HepG2 (cell line): ENCODE measurements at regions not wholly inside any gene's neighbourhood (a gene's known extent, or its start where the extent isn't known, plus 50 kb on each side); places are given as distances from the start of the nearest gene placed in this dataset.

ENCODE experiments used
- ATAC-seq: fragments of 200-7000 bp; cut with Tn5 transposase; 3 replicates; pipeline ENCODE4 v1.9.1; 2020; ENCODE audit warnings: mild to moderate bottlenecking, moderate library complexity
- BruUV-seq: library from RNA; stranded (reverse); fragments of 400-500 nt; replicated peaks from 2 replicates; lab custom pipeline; 2021; lab: Mats Ljungman, UMichigan
- CTCF ChIA-PET: fragments of 300-600 bp; formaldehyde crosslinking; extraction: SDS; loops from one replicate; lab custom pipeline; 2021; ENCODE audit warnings: low total read pairs, inconsistent platforms, low intra/inter-chr PET ratio; lab: Yijun Ruan, JAX
- POLR2A ChIA-PET: fragments of 350-600 bp; sonication (Branson Sonifier 250); formaldehyde crosslinking; loops from one replicate; lab custom pipeline; 2020; ENCODE audit warnings: antibody characterized with exemption, inconsistent platforms; lab: Yijun Ruan, JAX
- DNase-seq: peaks from one replicate; pipeline ENCODE4 v3.0.0-alpha.2; 2015; ENCODE audit warnings: low spot score
- FAIRE-seq: peaks from 3 replicates; lab custom pipeline; 2011; peaks lifted over from hg19 to GRCh38; lab: Jason Lieb, UNC
- H2AFZ ChIP-seq: one replicate; pipeline ENCODE4 v1.6.1; 2011; ENCODE audit warnings: low read length, inconsistent platforms
- H3K27ac ChIP-seq: fragments of 300-600 bp; 3 replicates; pipeline ENCODE4 v1.8.0; 2011; ENCODE audit warnings: mixed run types, mild to moderate bottlenecking, mixed read lengths, low read length, inconsistent platforms; ENCODE audit not compliant: insufficient read depth; ENCODE audit errors: extremely low read length
- H3K27me3 ChIP-seq, 2 experiments: fragments of 200-600 bp in 1 of 2; 2 replicates in 1 of 2; 3 replicates in 1 of 2; pipeline versions ENCODE4 v1.6.0 to v1.8.0; 2011; ENCODE audit warnings: low read length in 2 of 2, mild to moderate bottlenecking in 2 of 2, moderate library complexity in 2 of 2, inconsistent platforms in 1 of 2; ENCODE audit not compliant: insufficient read depth in 2 of 2, control insufficient read depth in 1 of 2
- H3K36me3 ChIP-seq, 2 experiments: fragments of 200-600 bp in 1 of 2; replicated peaks in 1 of 2; 2 replicates in 1 of 2; 3 replicates in 1 of 2; pipeline versions ENCODE4 v1.5.1 to v1.8.0; 2011; ENCODE audit warnings: low read length in 2 of 2, inconsistent platforms in 1 of 2; ENCODE audit not compliant: insufficient read depth in 2 of 2, control insufficient read depth in 1 of 2
- H3K4me1 ChIP-seq: 2 replicates; pipeline ENCODE4 v1.5.1; 2012; ENCODE audit warnings: low read length, inconsistent platforms; ENCODE audit not compliant: insufficient read depth
- H3K4me2 ChIP-seq: 2 replicates; pipeline ENCODE4 v1.6.0; 2011; ENCODE audit warnings: low read depth, low read length, inconsistent platforms
- H3K4me3 ChIP-seq, 3 experiments: fragments of 200-600 bp in 1 of 3; sonication (generic), shearing (Covaris generic) in 1 of 3; replicated peaks in 1 of 3; 2 replicates each; pipeline ENCODE4 v1.5.1; 2011 to 2016; ENCODE audit warnings: low read length in 3 of 3, inconsistent platforms in 2 of 3, low read depth in 2 of 3, mild to moderate bottlenecking in 2 of 3, control low read depth in 1 of 3, mixed read lengths in 1 of 3; ENCODE audit not compliant: insufficient read depth in 1 of 3
- H3K79me2 ChIP-seq: one replicate; pipeline ENCODE4 v1.6.1; 2011; ENCODE audit warnings: low read length, inconsistent platforms; ENCODE audit not compliant: insufficient read depth
- H3K9ac ChIP-seq: 2 replicates; pipeline ENCODE4 v1.6.0; 2011; ENCODE audit warnings: mild to moderate bottlenecking, low read depth, low read length, inconsistent platforms; ENCODE audit not compliant: insufficient read depth
- H3K9me3 ChIP-seq: 2 replicates; pipeline ENCODE4 v1.5.1; 2012; ENCODE audit warnings: mild to moderate bottlenecking, low read length
- H4K20me1 ChIP-seq: 2 replicates; pipeline ENCODE4 v1.6.0; 2011; ENCODE audit warnings: inconsistent platforms, mild to moderate bottlenecking, low read length, moderate library complexity; ENCODE audit not compliant: insufficient read depth
- KDM6A ChIP-seq: IDR thresholded peaks from 2 replicates; pipeline ENCODE4 v1.6.1; 2016; ENCODE audit warnings: low read depth
- MBD4 ChIP-seq: IDR thresholded peaks from 2 replicates; pipeline ENCODE4 v1.6.1; 2012; ENCODE audit warnings: low read length, inconsistent platforms, borderline replicate concordance
- PAWR ChIP-seq: sonication (generic); formaldehyde crosslinking; IDR thresholded peaks from 2 replicates; pipeline ENCODE4 v1.4.0; 2020; ENCODE audit warnings: missing genetic modification reagents, mild to moderate bottlenecking, borderline replicate concordance
- SETDB1 ChIP-seq: sonication (generic); formaldehyde crosslinking; IDR thresholded peaks from 2 replicates; pipeline ENCODE4 v1.5.1; 2020; ENCODE audit warnings: missing genetic modification reagents, mild to moderate bottlenecking, borderline replicate concordance
- SMAD9 ChIP-seq: sonication (generic); formaldehyde crosslinking; IDR thresholded peaks from 2 replicates; pipeline ENCODE4 v1.5.1; 2020; ENCODE audit warnings: mild to moderate bottlenecking, missing genetic modification reagents
- SNAPC5 ChIP-seq: sonication (generic); formaldehyde crosslinking; IDR thresholded peaks from 2 replicates; pipeline ENCODE4 v1.8.1; 2023; ENCODE audit warnings: mild to moderate bottlenecking, missing genetic modification reagents, borderline replicate concordance
- SP5 ChIP-seq: IDR thresholded peaks from 2 replicates; pipeline ENCODE4 v1.6.1; 2016; ENCODE audit warnings: low read depth, borderline replicate concordance
- ZNF142 ChIP-seq: sonication (generic); formaldehyde crosslinking; IDR thresholded peaks from 2 replicates; pipeline ENCODE4 v1.4.0; 2020; ENCODE audit warnings: missing genetic modification reagents
- ZNF367 ChIP-seq: sonication (generic); formaldehyde crosslinking; IDR thresholded peaks from 2 replicates; pipeline ENCODE4 v1.4.0; 2020; ENCODE audit warnings: missing genetic modification reagents, borderline replicate concordance
- ZNF782 ChIP-seq: sonication (generic); formaldehyde crosslinking; IDR thresholded peaks from 2 replicates; pipeline ENCODE4 v1.4.0; 2020; ENCODE audit warnings: missing genetic modification reagents, mild to moderate bottlenecking, borderline replicate concordance
- WGBS: methylation state at CpG from one replicate; pipeline ENCODE4 v1.1.6; 2017; ENCODE audit warnings: low lambda C conversion rate; 5-methylcytosine and 5-hydroxymethylcytosine counted together
- in situ Hi-C: cut with HindIII; loops from 2 replicates; pipeline ENCODE4 v1.10.0; 2017; ENCODE audit warnings: low pct_unique_long_range_greater_than_20kb; ENCODE audit not compliant: extremely low pct_ligation_motif_present
- intact Hi-C: fragments of 100-400 bp; cut with micrococcal nuclease; formaldehyde crosslinking; loops from one replicate; pipeline ENCODE4 v1.10.0; 2022; ENCODE audit not compliant: unreplicated experiment
- TF ChIP-seq, protein P1 (sequence below): sonication (generic); formaldehyde crosslinking; IDR thresholded peaks from 2 replicates; pipeline ENCODE4 v1.8.1; 2022; ENCODE audit warnings: mild to moderate bottlenecking, missing genetic modification reagents
- TF ChIP-seq, protein P2 (sequence below): sonication (generic); formaldehyde crosslinking; IDR thresholded peaks from 2 replicates; pipeline ENCODE4 v1.5.1; 2020; ENCODE audit warnings: missing genetic modification reagents, mild to moderate bottlenecking, borderline replicate concordance

DNA sequence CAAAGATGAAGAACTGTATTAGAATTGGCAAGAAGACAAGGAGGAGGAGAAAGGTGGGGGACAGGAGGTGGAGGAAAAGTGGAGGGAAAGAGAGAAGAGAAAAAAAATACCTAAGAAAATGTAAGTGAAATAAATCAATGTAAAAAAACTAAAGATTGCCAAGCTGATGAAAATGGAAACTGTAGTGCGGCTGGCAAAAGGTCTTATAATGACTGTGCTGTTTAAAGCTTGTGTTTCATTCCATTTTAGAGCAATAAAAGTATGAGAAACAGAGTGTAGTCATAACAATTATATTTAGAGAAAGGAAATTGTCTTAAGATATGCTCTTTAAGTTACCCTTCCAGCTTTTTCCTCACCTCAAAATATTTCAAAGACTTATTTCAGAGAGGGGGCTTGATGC is 670.5 kb upstream of the SEMA6A start:
- ChIA-PET CTCF (no interaction called here), POLR2A (no interaction called here)
- 0% methylated on average over 1 of the region's 1 CpG for WGBS
- Histone ChIP-seq H3K27ac (no peak overlapping the region), H3K4me1 (no peaks in the 10 kb centered on the region), H3K27me3 (no peaks in the 10 kb centered on the region), H3K9ac (no peak overlapping the region), H2AFZ (no peak overlapping the region), H3K4me3 (no peak overlapping the region), H4K20me1 (no peaks in the 10 kb centered on the region), H3K79me2 (no peaks in the 10 kb centered on the region), H3K36me3 (no peaks in the 10 kb centered on the region), H3K9me3 (no peaks in the 10 kb centered on the region), H3K4me2 (no peak overlapping the region)
- TF ChIP-seq SP5, result no peak
- TF ChIP-seq, protein P1, sequence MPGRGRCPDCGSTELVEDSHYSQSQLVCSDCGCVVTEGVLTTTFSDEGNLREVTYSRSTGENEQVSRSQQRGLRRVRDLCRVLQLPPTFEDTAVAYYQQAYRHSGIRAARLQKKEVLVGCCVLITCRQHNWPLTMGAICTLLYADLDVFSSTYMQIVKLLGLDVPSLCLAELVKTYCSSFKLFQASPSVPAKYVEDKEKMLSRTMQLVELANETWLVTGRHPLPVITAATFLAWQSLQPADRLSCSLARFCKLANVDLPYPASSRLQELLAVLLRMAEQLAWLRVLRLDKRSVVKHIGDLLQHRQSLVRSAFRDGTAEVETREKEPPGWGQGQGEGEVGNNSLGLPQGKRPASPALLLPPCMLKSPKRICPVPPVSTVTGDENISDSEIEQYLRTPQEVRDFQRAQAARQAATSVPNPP (CRISPR knock-in tag), result no peak
- TF ChIP-seq KDM6A (CRISPR knock-in tag), result no peak
- TF ChIP-seq ZNF782 (CRISPR knock-in tag), result no peak
- no peak for TF ChIP-seq PAWR
- no peak for TF ChIP-seq SMAD9
- ATAC-seq (no peak), DNase-seq (no peak), FAIRE-seq (no peak)
- no TSS peak for BruUV-seq
- in situ Hi-C loops (no loop called here), intact Hi-C loops (no loop called here)

- Histone ChIP-seq H3K4me2 (no peak overlapping the region), H3K4me3 (no peak overlapping the region), H3K36me3 (no peaks in the 10 kb centered on the region), H3K4me1 (no peaks in the 10 kb centered on the region), H3K27ac (no peak overlapping the region), H3K27me3 (no peaks in the 10 kb centered on the region), H2AFZ (no peak overlapping the region), H3K79me2 (no peaks in the 10 kb centered on the region), H3K9me3 (no peaks in the 10 kb centered on the region), H4K20me1 (no peaks in the 10 kb centered on the region), H3K9ac (no peak overlapping the region)
- no peak for FAIRE-seq
- no peak for ATAC-seq
- intact Hi-C loops, result no loop called here
- BruUV-seq, result no TSS peak
- ChIA-PET CTCF (no interaction called here), POLR2A (no interaction called here)
- DNase-seq, result no peak
- WGBS, result 0% methylated on average over 2 of the region's 2 CpGs
- in situ Hi-C loops, result no loop called here
- TF ChIP-seq, protein P2, sequence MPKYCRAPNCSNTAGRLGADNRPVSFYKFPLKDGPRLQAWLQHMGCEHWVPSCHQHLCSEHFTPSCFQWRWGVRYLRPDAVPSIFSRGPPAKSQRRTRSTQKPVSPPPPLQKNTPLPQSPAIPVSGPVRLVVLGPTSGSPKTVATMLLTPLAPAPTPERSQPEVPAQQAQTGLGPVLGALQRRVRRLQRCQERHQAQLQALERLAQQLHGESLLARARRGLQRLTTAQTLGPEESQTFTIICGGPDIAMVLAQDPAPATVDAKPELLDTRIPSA (CRISPR knock-in tag), result no peak
- TF ChIP-seq SNAPC5 (CRISPR knock-in tag) (no peak), MBD4 (no peak), SETDB1 (no peak), ZNF367 (CRISPR knock-in tag) (no peak), ZNF142 (CRISPR knock-in tag) (no peak)
Observed at GRCh38 chr5:117242028-117242427, 667.4 kb upstream of the SEMA6A start.
